Activated naive CD4-positive, alpha-beta T cell treated with anti-CD3 and anti-CD28 coated beads for 36 hours (primary cell): ENCODE measurements at regions not wholly inside any gene's neighbourhood (a gene's known extent, or its start where the extent isn't known, plus 50 kb on each side); places are given as distances from the start of the nearest gene placed in this dataset.

Experiments
- CTCF ChIA-PET: fragments of 350-600 bp; sonication (Branson Sonifier 250); formaldehyde crosslinking; loops from one replicate; lab custom pipeline; 2021; ENCODE audit warnings: antibody characterized with exemption; lab: Charles Lee
- DNase-seq: peaks from one replicate; pipeline ENCODE4 v3.0.0-alpha.2; 2020
- H3K27ac Mint-ChIP-seq: one replicate; pipeline ENCODE4 v1.8.0; 2021; ENCODE audit warnings: mild to moderate bottlenecking, mixed read lengths
- H3K27me3 Mint-ChIP-seq: one replicate; pipeline ENCODE4 v1.8.0; 2021; ENCODE audit warnings: low read depth, mixed read lengths
- H3K36me3 Mint-ChIP-seq: one replicate; pipeline ENCODE4 v1.8.0; 2021; ENCODE audit warnings: low read depth, mixed read lengths
- H3K4me1 Mint-ChIP-seq: one replicate; pipeline ENCODE4 v1.8.0; 2021; ENCODE audit warnings: low read depth, mixed read lengths
- H3K4me3 Mint-ChIP-seq: one replicate; pipeline ENCODE4 v1.8.0; 2021; ENCODE audit warnings: mild to moderate bottlenecking, moderate library complexity, mixed read lengths
- H3K9me3 Mint-ChIP-seq: one replicate; pipeline ENCODE4 v1.8.0; 2021; ENCODE audit warnings: mixed read lengths
- intact Hi-C: fragments of 100-400 bp; cut with micrococcal nuclease; formaldehyde crosslinking; loops from one replicate; pipeline ENCODE4 v1.15.1; 2023

GRCh38 chr2:64223055-64223454 is 78.8 kb upstream of the PELI1 start:
- peak overlapping the region; percentile 87 for H3K27ac Mint-ChIP-seq
- intact Hi-C loops: loop anchor here (1.0 kb wide), 2 partner anchors 9 to 19 kb away; no protein-coding TSS in a partner anchor
- peak; percentile 11 for DNase-seq
- H3K36me3 Mint-ChIP-seq: peaks cover 2% of the 10 kb centered on the region
- H3K4me1 Mint-ChIP-seq: peaks cover 52% of the 10 kb centered on the region
- CTCF ChIA-PET: interaction anchor here (1.0 to 3.3 kb wide), 7 partner anchors 8 to 120 kb away, joined by 3 to 18 read pairs (median 4); no protein-coding TSS in a partner anchor
- H3K4me3 Mint-ChIP-seq: peak overlapping the region; percentile 50
- no peaks in the 10 kb centered on the region for H3K27me3 Mint-ChIP-seq
- no peaks in the 10 kb centered on the region for H3K9me3 Mint-ChIP-seq

GRCh38 chr2:64225491-64225890 is 81.3 kb upstream of the PELI1 start:
- Mint-ChIP-seq H3K27me3 (no peaks in the 10 kb centered on the region), H3K27ac (no peak overlapping the region), H3K9me3 (no peaks in the 10 kb centered on the region), H3K4me3 (no peak overlapping the region), H3K36me3 (peaks cover 2% of the 10 kb centered on the region), H3K4me1 (peaks cover 56% of the 10 kb centered on the region)
- peak; percentile 51 for DNase-seq
- intact Hi-C loops: loop anchor here (2.0 kb wide), 1 partner anchor 57 kb away; no protein-coding TSS in a partner anchor
- CTCF ChIA-PET: interaction anchor here (0.6 to 1.5 kb wide), 2 partner anchors 102 to 421 kb away, joined by 3 to 7 read pairs; no protein-coding TSS in a partner anchor

- Mint-ChIP-seq H3K36me3 (peaks cover 2% of the 10 kb centered on the region), H3K4me1 (peaks cover 46% of the 10 kb centered on the region), H3K4me3 (no peak overlapping the region), H3K27ac (no peak overlapping the region), H3K9me3 (no peaks in the 10 kb centered on the region), H3K27me3 (no peaks in the 10 kb centered on the region)
- no peak for DNase-seq
- intact Hi-C loops: no loop called here
- CTCF ChIA-PET: interaction anchor here (1.2 to 1.5 kb wide), 2 partner anchors 12 to 101 kb away, joined by 4 to 7 read pairs; no protein-coding TSS in a partner anchor
Measured at GRCh38 chr2:64226611-64227010, 82.4 kb upstream of the PELI1 start.

- no peaks in the 10 kb centered on the region for H3K27me3 Mint-ChIP-seq
- H3K4me1 Mint-ChIP-seq: peaks cover 37% of the 10 kb centered on the region
- no peak for DNase-seq
- H3K9me3 Mint-ChIP-seq: no peaks in the 10 kb centered on the region
- CTCF ChIA-PET: interaction anchor here (1.0 to 1.6 kb wide), 3 partner anchors 9 to 174 kb away, joined by 6 to 8 read pairs (median 7); no protein-coding TSS in a partner anchor
- H3K4me3 Mint-ChIP-seq: peak overlapping the region; percentile 92
- intact Hi-C loops: loop anchor here (1.0 to 2.0 kb wide), 3 partner anchors 13 to 99 kb away; no protein-coding TSS in a partner anchor
- H3K36me3 Mint-ChIP-seq: peaks cover 2% of the 10 kb centered on the region
- no peak overlapping the region for H3K27ac Mint-ChIP-seq
Measured at GRCh38 chr2:64227603-64228125, 83.4 kb upstream of the PELI1 start.

- peaks cover 2% of the 10 kb centered on the region for H3K36me3 Mint-ChIP-seq
- DNase-seq: peak; percentile 76
- H3K4me3 Mint-ChIP-seq: peak overlapping the region; percentile 92
- no peaks in the 10 kb centered on the region for H3K27me3 Mint-ChIP-seq
- no peaks in the 10 kb centered on the region for H3K9me3 Mint-ChIP-seq
- intact Hi-C loops: loop anchor here (1.0 to 2.0 kb wide), 3 partner anchors 14 to 98 kb away; no protein-coding TSS in a partner anchor
- CTCF ChIA-PET: interaction anchor here (1.0 to 1.6 kb wide), 3 partner anchors 9 to 174 kb away, joined by 6 to 8 read pairs (median 7); no protein-coding TSS in a partner anchor
- peaks cover 31% of the 10 kb centered on the region for H3K4me1 Mint-ChIP-seq
- peak overlapping the region; percentile 89 for H3K27ac Mint-ChIP-seq
Measured at GRCh38 chr2:64228126-64228678, 84.0 kb upstream of the PELI1 start.

- CTCF ChIA-PET: no interaction called here
- no peaks in the 10 kb centered on the region for H3K27me3 Mint-ChIP-seq
- peak overlapping the region; percentile 89 for H3K27ac Mint-ChIP-seq
- no peaks in the 10 kb centered on the region for H3K36me3 Mint-ChIP-seq
- no peaks in the 10 kb centered on the region for H3K9me3 Mint-ChIP-seq
- H3K4me1 Mint-ChIP-seq: peaks cover 24% of the 10 kb centered on the region
- intact Hi-C loops: loop anchor here (1.0 to 2.0 kb wide), 3 partner anchors 15 to 97 kb away; no protein-coding TSS in a partner anchor
- DNase-seq: peak; percentile 18
- H3K4me3 Mint-ChIP-seq: peak overlapping the region; percentile 92
Measured at GRCh38 chr2:64228918-64229317, 84.7 kb upstream of the PELI1 start.

GRCh38 chr2:64230540-64230939 is 86.3 kb upstream of the PELI1 start:
- no peaks in the 10 kb centered on the region for H3K27me3 Mint-ChIP-seq
- DNase-seq: no peak
- H3K9me3 Mint-ChIP-seq: no peaks in the 10 kb centered on the region
- H3K36me3 Mint-ChIP-seq: no peaks in the 10 kb centered on the region
- H3K27ac Mint-ChIP-seq: no peak overlapping the region
- H3K4me3 Mint-ChIP-seq: no peak overlapping the region
- intact Hi-C loops: no loop called here
- CTCF ChIA-PET: interaction anchor here (0.6 to 1.6 kb wide), 3 partner anchors 12 to 41 kb away, joined by 3 read pairs; no protein-coding TSS in a partner anchor
- peaks cover 12% of the 10 kb centered on the region for H3K4me1 Mint-ChIP-seq

- CTCF ChIA-PET: no interaction called here
- no peaks in the 10 kb centered on the region for H3K27me3 Mint-ChIP-seq
- peaks cover 8% of the 10 kb centered on the region for H3K4me1 Mint-ChIP-seq
- no peak for DNase-seq
- no peaks in the 10 kb centered on the region for H3K9me3 Mint-ChIP-seq
- intact Hi-C loops: no loop called here
- H3K4me3 Mint-ChIP-seq: no peak overlapping the region
- no peaks in the 10 kb centered on the region for H3K36me3 Mint-ChIP-seq
- no peak overlapping the region for H3K27ac Mint-ChIP-seq
Measured at GRCh38 chr2:64232266-64232665, 88.0 kb upstream of the PELI1 start.

GRCh38 chr2:64233376-64233922 is 89.2 kb upstream of the PELI1 start:
- H3K27me3 Mint-ChIP-seq: no peaks in the 10 kb centered on the region
- no peak overlapping the region for H3K27ac Mint-ChIP-seq
- no peaks in the 10 kb centered on the region for H3K9me3 Mint-ChIP-seq
- DNase-seq: no peak
- H3K36me3 Mint-ChIP-seq: no peaks in the 10 kb centered on the region
- H3K4me1 Mint-ChIP-seq: peaks cover 3% of the 10 kb centered on the region
- intact Hi-C loops: no loop called here
- CTCF ChIA-PET: no interaction called here
- H3K4me3 Mint-ChIP-seq: no peak overlapping the region

GRCh38 chr2:64234150-64234549 is 89.9 kb upstream of the PELI1 start:
- Mint-ChIP-seq H3K36me3 (no peaks in the 10 kb centered on the region), H3K9me3 (no peaks in the 10 kb centered on the region), H3K4me3 (no peak overlapping the region), H3K27me3 (no peaks in the 10 kb centered on the region), H3K27ac (no peak overlapping the region), H3K4me1 (no peaks in the 10 kb centered on the region)
- CTCF ChIA-PET: interaction anchor here (0.6 kb wide), 1 partner anchor 117 kb away, joined by 7 read pairs; no protein-coding TSS in a partner anchor
- intact Hi-C loops: no loop called here
- no peak for DNase-seq

GRCh38 chr2:64234785-64235184 is 90.6 kb upstream of the PELI1 start:
- no peak for DNase-seq
- no peaks in the 10 kb centered on the region for H3K9me3 Mint-ChIP-seq
- no peaks in the 10 kb centered on the region for H3K36me3 Mint-ChIP-seq
- H3K27me3 Mint-ChIP-seq: no peaks in the 10 kb centered on the region
- intact Hi-C loops: no loop called here
- H3K27ac Mint-ChIP-seq: no peak overlapping the region
- CTCF ChIA-PET: interaction anchor here (0.6 to 0.9 kb wide), 2 partner anchors 9 to 49 kb away, joined by 3 read pairs; no protein-coding TSS in a partner anchor
- no peak overlapping the region for H3K4me3 Mint-ChIP-seq
- no peaks in the 10 kb centered on the region for H3K4me1 Mint-ChIP-seq

- Mint-ChIP-seq H3K27me3 (no peaks in the 10 kb centered on the region), H3K4me3 (no peak overlapping the region), H3K4me1 (no peaks in the 10 kb centered on the region), H3K9me3 (no peaks in the 10 kb centered on the region), H3K36me3 (no peaks in the 10 kb centered on the region), H3K27ac (no peak overlapping the region)
- intact Hi-C loops: no loop called here
- CTCF ChIA-PET: interaction anchor here (0.6 to 1.3 kb wide), 3 partner anchors 14 to 251 kb away, joined by 3 read pairs; no protein-coding TSS in a partner anchor
- no peak for DNase-seq
Measured at GRCh38 chr2:64237266-64237665, 93.0 kb upstream of the PELI1 start.
